Amniotic epithelial cell (primary cell): ENCODE measurements at regions not wholly inside any gene's neighbourhood (a gene's known extent, or its start where the extent isn't known, plus 50 kb on each side); places are given as distances from the start of the nearest gene placed in this dataset.

Experiments
- DNase-seq: peaks from one replicate; pipeline ENCODE4 v3.0.0-alpha.2; 2010; ENCODE audit warnings: low read depth

- DNase-seq, result no peak
Measured at GRCh38 chr4:142961866-142962265, 115.8 kb upstream of the INPP4B start.

- no peak for DNase-seq
Measured at GRCh38 chr4:142974328-142974727, 128.2 kb upstream of the INPP4B start.

- DNase-seq, result no peak
Measured at GRCh38 chr4:142975618-142976017, 129.5 kb upstream of the INPP4B start.

GRCh38 chr4:142976482-142976881 is 130.4 kb upstream of the INPP4B start:
- no peak for DNase-seq

GRCh38 chr4:142977182-142977581 is 131.1 kb upstream of the INPP4B start:
- no peak for DNase-seq

GRCh38 chr4:142983065-142983464 is 137.0 kb upstream of the INPP4B start:
- DNase-seq, result no peak

GRCh38 chr4:142983589-142983988 is 137.5 kb upstream of the INPP4B start:
- no peak for DNase-seq

GRCh38 chr4:142984871-142985585 is 138.9 kb upstream of the INPP4B start:
- no peak for DNase-seq

- no peak for DNase-seq
Measured at GRCh38 chr4:143016171-143016570, 168.5 kb upstream of the USP38 start.

GRCh38 chr4:143017210-143017609 is 167.5 kb upstream of the USP38 start:
- no peak for DNase-seq

GRCh38 chr4:143019351-143019750 is 165.4 kb upstream of the USP38 start:
- DNase-seq, result no peak

GRCh38 chr4:143021384-143021783 is 163.3 kb upstream of the USP38 start:
- no peak for DNase-seq

GRCh38 chr4:143023239-143023918 is 161.3 kb upstream of the USP38 start:
- DNase-seq, result no peak

- DNase-seq, result no peak
Measured at GRCh38 chr4:143025081-143025704, 159.5 kb upstream of the USP38 start.

GRCh38 chr4:143026459-143027170 is 158.1 kb upstream of the USP38 start:
- no peak for DNase-seq

- no peak for DNase-seq
Measured at GRCh38 chr4:143035661-143036060, 149.1 kb upstream of the USP38 start.

- DNase-seq, result no peak
Measured at GRCh38 chr4:143036443-143036842, 148.3 kb upstream of the USP38 start.

- no peak for DNase-seq
Measured at GRCh38 chr4:143046454-143046853, 138.3 kb upstream of the USP38 start.

- DNase-seq, result no peak
Measured at GRCh38 chr4:143046906-143047305, 137.8 kb upstream of the USP38 start.

GRCh38 chr4:143054971-143055370 is 129.7 kb upstream of the USP38 start:
- no peak for DNase-seq

GRCh38 chr4:143055997-143056396 is 128.7 kb upstream of the USP38 start:
- no peak for DNase-seq

- no peak for DNase-seq
Measured at GRCh38 chr4:143071351-143071750, 113.4 kb upstream of the USP38 start.

- DNase-seq, result no peak
Measured at GRCh38 chr4:143076723-143077122, 108.0 kb upstream of the USP38 start.
